ENCODE measurements at regions not wholly inside any gene's neighbourhood (a gene's known extent, or its start where the extent isn't known, plus 50 kb on each side); places are given as distances from the start of the nearest gene placed in this dataset.

GRCh38 chr1:238115852-238116251 is 225.1 kb upstream of the ZP4 start:
- no peak for TF ChIP-seq CTCF (conservative IDR thresholded peaks at IDR 0.05; ENCODE audit: low read length)
- no peak for TF ChIP-seq EZH2phosphoT487 (IDR thresholded peaks at IDR 0.05; ENCODE audit: borderline replicate concordance)
